ENCODE measurements at regions not wholly inside any gene's neighbourhood (a gene's known extent, or its start where the extent isn't known, plus 50 kb on each side); places are given as distances from the start of the nearest gene placed in this dataset.

- TF ChIP-seq POLR2AphosphoS5 (IDR thresholded peaks at IDR 0.05; ENCODE audit: low read depth): no peak
- TF ChIP-seq, protein P1, sequence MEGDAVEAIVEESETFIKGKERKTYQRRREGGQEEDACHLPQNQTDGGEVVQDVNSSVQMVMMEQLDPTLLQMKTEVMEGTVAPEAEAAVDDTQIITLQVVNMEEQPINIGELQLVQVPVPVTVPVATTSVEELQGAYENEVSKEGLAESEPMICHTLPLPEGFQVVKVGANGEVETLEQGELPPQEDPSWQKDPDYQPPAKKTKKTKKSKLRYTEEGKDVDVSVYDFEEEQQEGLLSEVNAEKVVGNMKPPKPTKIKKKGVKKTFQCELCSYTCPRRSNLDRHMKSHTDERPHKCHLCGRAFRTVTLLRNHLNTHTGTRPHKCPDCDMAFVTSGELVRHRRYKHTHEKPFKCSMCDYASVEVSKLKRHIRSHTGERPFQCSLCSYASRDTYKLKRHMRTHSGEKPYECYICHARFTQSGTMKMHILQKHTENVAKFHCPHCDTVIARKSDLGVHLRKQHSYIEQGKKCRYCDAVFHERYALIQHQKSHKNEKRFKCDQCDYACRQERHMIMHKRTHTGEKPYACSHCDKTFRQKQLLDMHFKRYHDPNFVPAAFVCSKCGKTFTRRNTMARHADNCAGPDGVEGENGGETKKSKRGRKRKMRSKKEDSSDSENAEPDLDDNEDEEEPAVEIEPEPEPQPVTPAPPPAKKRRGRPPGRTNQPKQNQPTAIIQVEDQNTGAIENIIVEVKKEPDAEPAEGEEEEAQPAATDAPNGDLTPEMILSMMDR (IDR thresholded peaks at IDR 0.05; ENCODE audit: insufficient read depth, low read length): no peak
- TF ChIP-seq, protein P2, sequence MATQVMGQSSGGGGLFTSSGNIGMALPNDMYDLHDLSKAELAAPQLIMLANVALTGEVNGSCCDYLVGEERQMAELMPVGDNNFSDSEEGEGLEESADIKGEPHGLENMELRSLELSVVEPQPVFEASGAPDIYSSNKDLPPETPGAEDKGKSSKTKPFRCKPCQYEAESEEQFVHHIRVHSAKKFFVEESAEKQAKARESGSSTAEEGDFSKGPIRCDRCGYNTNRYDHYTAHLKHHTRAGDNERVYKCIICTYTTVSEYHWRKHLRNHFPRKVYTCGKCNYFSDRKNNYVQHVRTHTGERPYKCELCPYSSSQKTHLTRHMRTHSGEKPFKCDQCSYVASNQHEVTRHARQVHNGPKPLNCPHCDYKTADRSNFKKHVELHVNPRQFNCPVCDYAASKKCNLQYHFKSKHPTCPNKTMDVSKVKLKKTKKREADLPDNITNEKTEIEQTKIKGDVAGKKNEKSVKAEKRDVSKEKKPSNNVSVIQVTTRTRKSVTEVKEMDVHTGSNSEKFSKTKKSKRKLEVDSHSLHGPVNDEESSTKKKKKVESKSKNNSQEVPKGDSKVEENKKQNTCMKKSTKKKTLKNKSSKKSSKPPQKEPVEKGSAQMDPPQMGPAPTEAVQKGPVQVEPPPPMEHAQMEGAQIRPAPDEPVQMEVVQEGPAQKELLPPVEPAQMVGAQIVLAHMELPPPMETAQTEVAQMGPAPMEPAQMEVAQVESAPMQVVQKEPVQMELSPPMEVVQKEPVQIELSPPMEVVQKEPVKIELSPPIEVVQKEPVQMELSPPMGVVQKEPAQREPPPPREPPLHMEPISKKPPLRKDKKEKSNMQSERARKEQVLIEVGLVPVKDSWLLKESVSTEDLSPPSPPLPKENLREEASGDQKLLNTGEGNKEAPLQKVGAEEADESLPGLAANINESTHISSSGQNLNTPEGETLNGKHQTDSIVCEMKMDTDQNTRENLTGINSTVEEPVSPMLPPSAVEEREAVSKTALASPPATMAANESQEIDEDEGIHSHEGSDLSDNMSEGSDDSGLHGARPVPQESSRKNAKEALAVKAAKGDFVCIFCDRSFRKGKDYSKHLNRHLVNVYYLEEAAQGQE (IDR thresholded peaks at IDR 0.05; ENCODE audit: insufficient replicate concordance, low read depth): no peak
Measured at GRCh38 chr4:126658411-126658810, 974.3 kb upstream of the INTU start.

Measured in HL-60 (cell line).